Karpas-422 (cell line): ENCODE measurements at regions not wholly inside any gene's neighbourhood (a gene's known extent, or its start where the extent isn't known, plus 50 kb on each side); places are given as distances from the start of the nearest gene placed in this dataset.

ENCODE experiments used
- DNase-seq: peaks from one replicate; pipeline ENCODE4 v3.0.0-alpha.2; 2015
- H2AFZ ChIP-seq: fragments of 200-600 bp; sonication (generic); 2 replicates; pipeline ENCODE4 v1.6.1; 2014; ENCODE audit warnings: antibody characterized with exemption, low read length, mixed read lengths
- H3K27ac ChIP-seq: fragments of 200-600 bp; sonication (generic); 2 replicates; pipeline ENCODE4 v1.5.1; 2014; ENCODE audit warnings: mild to moderate bottlenecking, low read length, moderate library complexity
- H3K27me3 ChIP-seq: fragments of 200-600 bp; sonication (generic); 2 replicates; pipeline ENCODE4 v1.6.1; 2014; ENCODE audit warnings: low read length, mixed read lengths
- H3K36me3 ChIP-seq: fragments of 200-600 bp; sonication (generic); 2 replicates; pipeline ENCODE4 v1.6.1; 2014; ENCODE audit warnings: low read length, mixed read lengths; ENCODE audit not compliant: insufficient read depth
- H3K4me1 ChIP-seq: fragments of 200-600 bp; sonication (generic); 2 replicates; pipeline ENCODE4 v1.6.1; 2014; ENCODE audit warnings: mild to moderate bottlenecking, low read length, mixed read lengths
- H3K4me2 ChIP-seq: fragments of 200-600 bp; sonication (generic); 2 replicates; pipeline ENCODE4 v1.6.1; 2014; ENCODE audit warnings: low read length, low read depth, mild to moderate bottlenecking; ENCODE audit not compliant: poor library complexity, severe bottlenecking
- H3K4me3 ChIP-seq: fragments of 200-600 bp; sonication (generic); 2 replicates; pipeline ENCODE4 v1.5.1; 2014; ENCODE audit warnings: mild to moderate bottlenecking, antibody characterized with exemption, low read length, mixed read lengths
- H3K79me2 ChIP-seq: fragments of 200-600 bp; sonication (generic); 2 replicates; pipeline ENCODE4 v1.6.1; 2014; ENCODE audit warnings: mild to moderate bottlenecking, low read length, mixed read lengths
- H3K9ac ChIP-seq: fragments of 200-600 bp; sonication (generic); 2 replicates; pipeline ENCODE4 v1.6.0; 2014; ENCODE audit warnings: low read length
- H3K9me2 ChIP-seq: fragments of 200-600 bp; sonication (generic), shearing (Covaris generic); replicated peaks from 2 replicates; pipeline ENCODE4 v1.6.0; 2014; ENCODE audit warnings: mild to moderate bottlenecking, low read length, moderate library complexity; ENCODE audit not compliant: insufficient read depth
- H3K9me3 ChIP-seq: fragments of 300-700, 200-600 bp; sonication (generic); 2 replicates; pipeline ENCODE4 v1.6.1; 2014; ENCODE audit warnings: low read length, mixed read lengths
- H4K20me1 ChIP-seq: fragments of 200-600 bp; sonication (generic); 2 replicates; pipeline ENCODE4 v1.6.1; 2014; ENCODE audit warnings: mild to moderate bottlenecking, antibody characterized with exemption, low read length, low read depth; ENCODE audit not compliant: insufficient read depth

GRCh38 chr11:115901069-115901468 is 396.9 kb upstream of the CADM1 start:
- H3K9me3 ChIP-seq, result no peaks in the 10 kb centered on the region
- H2AFZ ChIP-seq, result no peak overlapping the region

GRCh38 chr11:115900111-115900510 is 395.9 kb upstream of the CADM1 start:
- no peaks in the 10 kb centered on the region for H4K20me1 ChIP-seq
- no peak overlapping the region for H3K4me3 ChIP-seq
- H3K9ac ChIP-seq, result no peak overlapping the region
- no peaks in the 10 kb centered on the region for H3K36me3 ChIP-seq
- H2AFZ ChIP-seq, result no peak overlapping the region
- H3K9me3 ChIP-seq, result no peaks in the 10 kb centered on the region
- no peak overlapping the region for H3K27ac ChIP-seq
- no peak for DNase-seq
- no peak overlapping the region for H3K4me2 ChIP-seq
- no peaks in the 10 kb centered on the region for H3K27me3 ChIP-seq
- no peaks in the 10 kb centered on the region for H3K79me2 ChIP-seq
- no peaks in the 10 kb centered on the region for H3K9me2 ChIP-seq
- H3K4me1 ChIP-seq, result no peaks in the 10 kb centered on the region

More at GRCh38 chr11:115901069-115901468, 396.9 kb upstream of the CADM1 start:
- no peaks in the 10 kb centered on the region for H3K4me1 ChIP-seq
- H3K36me3 ChIP-seq, result no peaks in the 10 kb centered on the region
- no peaks in the 10 kb centered on the region for H4K20me1 ChIP-seq
- H3K4me2 ChIP-seq, result no peak overlapping the region
- no peaks in the 10 kb centered on the region for H3K9me2 ChIP-seq
- DNase-seq, result no peak
- H3K27ac ChIP-seq, result no peak overlapping the region
- H3K4me3 ChIP-seq, result no peak overlapping the region
- no peaks in the 10 kb centered on the region for H3K79me2 ChIP-seq
- H3K9ac ChIP-seq, result no peak overlapping the region
- H3K27me3 ChIP-seq, result no peaks in the 10 kb centered on the region

- no peak overlapping the region for H3K9ac ChIP-seq
- H3K4me2 ChIP-seq, result no peak overlapping the region
- H3K4me1 ChIP-seq, result no peaks in the 10 kb centered on the region
- DNase-seq, result no peak
- H3K4me3 ChIP-seq, result no peak overlapping the region
- no peak overlapping the region for H2AFZ ChIP-seq
- no peaks in the 10 kb centered on the region for H3K79me2 ChIP-seq
- no peak overlapping the region for H3K27ac ChIP-seq
- H3K9me2 ChIP-seq, result no peaks in the 10 kb centered on the region
- H4K20me1 ChIP-seq, result no peaks in the 10 kb centered on the region
- H3K9me3 ChIP-seq, result no peaks in the 10 kb centered on the region
- no peaks in the 10 kb centered on the region for H3K36me3 ChIP-seq
- H3K27me3 ChIP-seq, result no peaks in the 10 kb centered on the region
Measured at GRCh38 chr11:115897707-115898106, 393.5 kb upstream of the CADM1 start.

DNA sequence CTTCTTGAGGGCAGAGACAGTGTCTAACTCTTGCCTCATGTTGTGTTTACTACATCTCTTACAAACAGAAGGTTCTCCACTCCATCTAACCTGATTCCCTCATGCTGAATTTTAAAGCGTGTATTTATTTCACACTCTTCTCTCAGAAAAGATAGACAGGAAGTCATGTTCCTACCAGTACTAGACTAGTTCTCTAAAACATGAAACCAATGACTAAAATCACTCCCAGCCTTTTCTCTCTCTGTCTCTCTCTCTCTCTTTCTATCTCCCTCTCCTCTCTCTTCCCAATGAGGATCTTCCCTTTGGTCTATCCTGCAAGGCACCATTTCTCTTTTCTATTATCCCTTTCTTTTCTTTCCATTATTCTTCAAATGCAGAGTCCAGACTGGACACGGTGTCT is 391.9 kb upstream of the CADM1 start:
- no peak overlapping the region for H3K4me2 ChIP-seq
- no peak overlapping the region for H3K9ac ChIP-seq
- no peaks in the 10 kb centered on the region for H3K79me2 ChIP-seq
- H3K27ac ChIP-seq, result no peak overlapping the region
- H3K4me1 ChIP-seq, result no peaks in the 10 kb centered on the region
- DNase-seq, result no peak
- H3K9me3 ChIP-seq, result no peaks in the 10 kb centered on the region
- no peaks in the 10 kb centered on the region for H3K9me2 ChIP-seq
- H4K20me1 ChIP-seq, result no peaks in the 10 kb centered on the region
- H3K27me3 ChIP-seq, result no peaks in the 10 kb centered on the region
- H2AFZ ChIP-seq, result no peak overlapping the region
- H3K4me3 ChIP-seq, result no peak overlapping the region
- no peaks in the 10 kb centered on the region for H3K36me3 ChIP-seq

GRCh38 chr11:115895594-115895993 is 391.4 kb upstream of the CADM1 start:
- no peak for DNase-seq
- H3K36me3 ChIP-seq, result no peaks in the 10 kb centered on the region

GRCh38 chr11:115894176-115894575 is 390.0 kb upstream of the CADM1 start:
- Histone ChIP-seq H3K4me1 (no peaks in the 10 kb centered on the region), H3K9ac (no peak overlapping the region), H2AFZ (no peak overlapping the region), H3K4me2 (no peak overlapping the region), H3K36me3 (no peaks in the 10 kb centered on the region), H3K9me3 (no peaks in the 10 kb centered on the region), H3K79me2 (no peaks in the 10 kb centered on the region), H4K20me1 (no peaks in the 10 kb centered on the region), H3K27me3 (no peaks in the 10 kb centered on the region), H3K4me3 (no peak overlapping the region), H3K9me2 (no peaks in the 10 kb centered on the region), H3K27ac (no peak overlapping the region)
- DNase-seq, result no peak

More at GRCh38 chr11:115895594-115895993, 391.4 kb upstream of the CADM1 start:
- no peaks in the 10 kb centered on the region for H3K27me3 ChIP-seq
- no peaks in the 10 kb centered on the region for H3K79me2 ChIP-seq
- H3K27ac ChIP-seq, result no peak overlapping the region
- no peaks in the 10 kb centered on the region for H3K4me1 ChIP-seq
- H2AFZ ChIP-seq, result no peak overlapping the region
- no peak overlapping the region for H3K4me3 ChIP-seq
- no peaks in the 10 kb centered on the region for H3K9me3 ChIP-seq
- H3K9ac ChIP-seq, result no peak overlapping the region
- no peak overlapping the region for H3K4me2 ChIP-seq
- no peaks in the 10 kb centered on the region for H3K9me2 ChIP-seq
- no peaks in the 10 kb centered on the region for H4K20me1 ChIP-seq

- no peaks in the 10 kb centered on the region for H3K9me2 ChIP-seq
- no peaks in the 10 kb centered on the region for H3K36me3 ChIP-seq
- H3K4me1 ChIP-seq, result no peaks in the 10 kb centered on the region
- no peaks in the 10 kb centered on the region for H4K20me1 ChIP-seq
- no peak overlapping the region for H3K4me3 ChIP-seq
- H3K27ac ChIP-seq, result no peak overlapping the region
- H3K9me3 ChIP-seq, result no peaks in the 10 kb centered on the region
- H2AFZ ChIP-seq, result no peak overlapping the region
- H3K4me2 ChIP-seq, result no peak overlapping the region
- H3K27me3 ChIP-seq, result no peaks in the 10 kb centered on the region
- DNase-seq, result no peak
- H3K9ac ChIP-seq, result no peak overlapping the region
- no peaks in the 10 kb centered on the region for H3K79me2 ChIP-seq
Measured at GRCh38 chr11:115893461-115894099, 389.4 kb upstream of the CADM1 start.

GRCh38 chr11:115892016-115892415 is 387.8 kb upstream of the CADM1 start:
- Histone ChIP-seq H3K36me3 (no peaks in the 10 kb centered on the region), H3K27ac (no peak overlapping the region), H3K9me2 (no peaks in the 10 kb centered on the region), H3K4me3 (no peak overlapping the region), H3K27me3 (no peaks in the 10 kb centered on the region), H4K20me1 (no peaks in the 10 kb centered on the region), H3K4me2 (no peak overlapping the region), H2AFZ (no peak overlapping the region), H3K79me2 (no peaks in the 10 kb centered on the region), H3K9me3 (no peaks in the 10 kb centered on the region), H3K4me1 (no peaks in the 10 kb centered on the region), H3K9ac (no peak overlapping the region)
- DNase-seq, result no peak
